Superior temporal gyrus (tissue), 1 donor: ENCODE measurements at regions not wholly inside any gene's neighbourhood (a gene's known extent, or its start where the extent isn't known, plus 50 kb on each side); places are given as distances from the start of the nearest gene placed in this dataset.
"Not testable (repeated sequence)": the region's sequence is repeated elsewhere in the genome, so short reads cannot be mapped to it uniquely, and the experiment has no call there.

Source experiments
- DNase-seq: peaks from one replicate; pipeline ENCODE4 v3.0.0-alpha.2; 2016; ENCODE audit errors: extremely low spot score

GRCh38 chr18:24624421-24624820, 164.0 kb downstream of the HRH4 start:
- DNase-seq, result not testable (repeated sequence)

- DNase-seq, result no peak
Measured at GRCh38 chr18:24627644-24628315, 167.3 kb downstream of the HRH4 start.

GRCh38 chr18:24628326-24628725, 167.9 kb downstream of the HRH4 start:
- no peak for DNase-seq

GRCh38 chr18:24629921-24630320, 169.5 kb downstream of the HRH4 start:
- DNase-seq, result no peak

- DNase-seq, result no peak
Measured at GRCh38 chr18:24630346-24630880, 170.0 kb downstream of the HRH4 start.

GRCh38 chr18:24631243-24632025, 171.0 kb downstream of the HRH4 start:
- DNase-seq, result peak; percentile 39

GRCh38 chr18:24632158-24632988, 171.9 kb downstream of the HRH4 start:
- DNase-seq, result no peak

- no peak for DNase-seq
Measured at GRCh38 chr18:24633121-24633520, 172.7 kb downstream of the HRH4 start.

- DNase-seq, result no peak
Measured at GRCh38 chr18:24649571-24649970, 189.1 kb downstream of the HRH4 start.

- no peak for DNase-seq
Measured at GRCh38 chr18:24651434-24651833, 191.0 kb downstream of the HRH4 start.

- DNase-seq, result no peak
Measured at GRCh38 chr18:24656050-24656449, 195.6 kb downstream of the HRH4 start.

GRCh38 chr18:24656551-24657443, 196.4 kb downstream of the HRH4 start:
- no peak for DNase-seq

GRCh38 chr18:24657444-24657842, 197.0 kb downstream of the HRH4 start:
- DNase-seq, result no peak

- DNase-seq, result no peak
Measured at GRCh38 chr18:24658302-24658701, 197.9 kb downstream of the HRH4 start.

- no peak for DNase-seq
Measured at GRCh38 chr18:24659827-24660720, 199.6 kb downstream of the HRH4 start.

GRCh38 chr18:24660956-24661355, 200.5 kb downstream of the HRH4 start:
- DNase-seq, result no peak

- no peak for DNase-seq
Measured at GRCh38 chr18:24662412-24662821, 202.0 kb downstream of the HRH4 start.

- no peak for DNase-seq
Measured at GRCh38 chr18:24663026-24663425, 202.6 kb downstream of the HRH4 start.

- DNase-seq, result no peak
Measured at GRCh38 chr18:24669015-24669414, 208.6 kb downstream of the HRH4 start.

- DNase-seq, result no peak
Measured at GRCh38 chr18:24669502-24669901, 209.1 kb downstream of the HRH4 start.
